MM.1S (cell line): ENCODE measurements at regions not wholly inside any gene's neighbourhood (a gene's known extent, or its start where the extent isn't known, plus 50 kb on each side); places are given as distances from the start of the nearest gene placed in this dataset.
"Not testable (repeated sequence)": the region's sequence is repeated elsewhere in the genome, so short reads cannot be mapped to it uniquely, and the experiment has no call there.

ENCODE experiments used
- DNase-seq: peaks from one replicate; pipeline ENCODE4 v3.0.0-alpha.2; 2015
- H2AFZ ChIP-seq: fragments of 300-600 bp; sonication (generic); 2 replicates; pipeline ENCODE4 v1.6.0; 2016; ENCODE audit warnings: antibody characterized with exemption, low read length
- H3F3A ChIP-seq: fragments of 300-600 bp; sonication (generic); 2 replicates; pipeline ENCODE4 v1.6.1; 2016; ENCODE audit warnings: mild to moderate bottlenecking, antibody characterized with exemption, low read length, moderate library complexity, mixed read lengths; ENCODE audit not compliant: insufficient read depth
- H3K27ac ChIP-seq: fragments of 300-600 bp; sonication (generic); 2 replicates; pipeline ENCODE4 v1.5.1; 2016; ENCODE audit warnings: mild to moderate bottlenecking, low read length
- H3K27me3 ChIP-seq: fragments of 300-600 bp; sonication (generic); replicated peaks from 2 replicates; pipeline ENCODE4 v1.6.0; 2016; ENCODE audit warnings: low read length; ENCODE audit not compliant: insufficient read depth
- H3K36me3 ChIP-seq: fragments of 300-600 bp; sonication (generic); replicated peaks from 2 replicates; pipeline ENCODE4 v1.6.1; 2016; ENCODE audit warnings: mild to moderate bottlenecking, low read length, mixed read lengths; ENCODE audit not compliant: insufficient read depth
- H3K4me1 ChIP-seq: fragments of 300-600 bp; sonication (generic); 2 replicates; pipeline ENCODE4 v1.6.1; 2016; ENCODE audit warnings: low read length, mixed read lengths
- H3K4me2 ChIP-seq: fragments of 300-600 bp; sonication (generic); 2 replicates; pipeline ENCODE4 v1.6.0; 2016; ENCODE audit warnings: low read depth, low read length
- H3K4me3 ChIP-seq: fragments of 300-600 bp; sonication (generic); 2 replicates; pipeline ENCODE4 v1.5.1; 2016; ENCODE audit warnings: low read length, mixed read lengths
- H3K79me2 ChIP-seq: fragments of 300-600 bp; sonication (generic); 2 replicates; pipeline ENCODE4 v1.6.1; 2016; ENCODE audit warnings: mixed run types, low read length, mixed read lengths
- H3K9ac ChIP-seq: fragments of 300-600 bp; sonication (generic); 2 replicates; pipeline ENCODE4 v1.6.1; 2016; ENCODE audit warnings: low read length, mixed read lengths
- H3K9me2 ChIP-seq: fragments of 300-600 bp; sonication (generic); replicated peaks from 2 replicates; pipeline ENCODE4 v1.6.1; 2016; ENCODE audit warnings: mild to moderate bottlenecking, low read length, mixed read lengths; ENCODE audit not compliant: insufficient read depth
- H3K9me3 ChIP-seq: fragments of 300-600 bp; sonication (generic); replicated peaks from 2 replicates; pipeline ENCODE4 v1.6.1; 2016; ENCODE audit warnings: mild to moderate bottlenecking, low read length, mixed read lengths; ENCODE audit not compliant: insufficient read depth
- H4K20me1 ChIP-seq: fragments of 300-600 bp; sonication (generic); 2 replicates; pipeline ENCODE4 v1.6.1; 2016; ENCODE audit warnings: mild to moderate bottlenecking, low read length, moderate library complexity, mixed read lengths; ENCODE audit not compliant: insufficient read depth

DNA sequence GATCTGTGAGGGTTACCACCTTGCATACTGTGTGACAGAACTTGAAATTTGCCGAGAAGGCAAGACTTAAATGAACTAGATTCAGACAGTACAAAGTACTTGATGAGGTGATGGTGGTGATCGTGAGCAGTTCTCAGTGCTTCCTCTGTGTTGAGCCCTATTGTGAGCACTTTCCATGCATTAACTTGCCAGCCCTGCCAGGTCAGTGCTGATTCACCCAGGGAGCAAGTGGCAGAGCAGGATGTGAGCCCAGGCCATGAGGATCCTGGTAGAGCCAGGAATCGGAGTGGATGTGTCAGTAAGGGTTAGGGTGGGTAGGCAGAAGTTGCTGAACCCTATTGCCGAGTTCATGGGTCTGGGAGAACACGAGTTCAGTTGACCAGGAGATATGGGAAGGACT is 4545.7 kb upstream of the TPTE start:
- not testable (repeated sequence) for H3F3A ChIP-seq, H3K4me3 ChIP-seq, H3K79me2 ChIP-seq, H3K4me1 ChIP-seq, H3K4me2 ChIP-seq, H3K9me3 ChIP-seq, DNase-seq, H3K9ac ChIP-seq, H3K9me2 ChIP-seq, H3K36me3 ChIP-seq, H4K20me1 ChIP-seq, H2AFZ ChIP-seq, H3K27ac ChIP-seq, H3K27me3 ChIP-seq

DNA sequence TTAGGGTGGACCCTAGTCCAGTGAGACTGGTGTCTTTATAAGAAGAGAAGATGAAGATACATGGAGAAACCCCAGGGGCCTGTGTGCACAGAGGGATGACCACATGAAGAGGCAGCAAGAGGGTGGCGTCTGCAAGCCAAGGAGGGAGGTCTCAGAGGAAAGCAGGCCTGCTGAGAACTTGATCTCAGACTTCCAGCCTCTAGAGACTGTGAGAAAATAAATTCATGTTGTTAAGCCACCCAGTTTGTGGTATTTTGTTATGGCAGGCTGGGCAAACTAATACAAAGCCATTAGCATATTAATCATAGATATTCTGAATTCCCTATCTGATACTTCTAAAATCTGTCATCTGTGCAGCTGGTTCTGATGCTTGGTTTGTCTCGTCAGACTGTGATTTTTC is 4523.8 kb upstream of the TPTE start:
- H3K36me3 ChIP-seq, H3K27me3 ChIP-seq, H3K4me3 ChIP-seq, H3K9ac ChIP-seq, H4K20me1 ChIP-seq, H3K79me2 ChIP-seq, H2AFZ ChIP-seq, DNase-seq, H3K9me2 ChIP-seq, H3K27ac ChIP-seq, H3K4me2 ChIP-seq, H3K9me3 ChIP-seq, H3F3A ChIP-seq, H3K4me1 ChIP-seq: not testable (repeated sequence)

DNA sequence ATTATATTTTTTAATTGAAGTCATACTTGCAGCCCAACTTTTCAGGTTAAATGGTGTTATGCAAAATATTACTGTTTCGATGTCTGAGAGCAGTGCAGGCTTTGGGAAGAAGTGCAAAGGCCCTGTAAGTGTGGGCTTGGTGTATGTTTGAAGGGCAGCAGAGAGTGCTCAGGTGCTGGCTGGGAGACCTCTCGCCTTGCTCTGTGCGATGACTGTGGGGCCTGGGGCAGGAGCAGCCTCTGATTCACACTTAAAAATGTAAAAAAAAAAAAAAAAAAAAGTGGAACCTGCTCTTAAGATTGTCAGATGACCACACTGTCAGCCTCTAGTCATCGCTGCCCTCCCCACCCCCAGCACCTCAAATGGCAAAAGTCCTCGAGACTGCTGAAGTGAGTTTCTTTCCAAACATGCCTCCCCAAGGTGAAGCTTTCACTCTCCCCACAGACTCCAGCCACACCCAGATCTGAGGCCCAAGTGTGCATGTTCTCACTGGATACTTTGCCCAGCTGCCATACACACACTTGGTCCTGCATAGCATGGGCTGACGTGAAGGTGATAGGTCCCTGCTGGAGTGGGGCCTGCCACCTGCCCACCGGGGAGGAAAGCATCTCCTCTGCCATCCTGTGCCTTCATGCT is 4505.8 kb upstream of the TPTE start:
- not testable (repeated sequence) for H3K4me2 ChIP-seq, H2AFZ ChIP-seq, H3K4me3 ChIP-seq, H3K36me3 ChIP-seq, H3K79me2 ChIP-seq, H4K20me1 ChIP-seq, H3K9me3 ChIP-seq, DNase-seq, H3K27me3 ChIP-seq, H3F3A ChIP-seq, H3K4me1 ChIP-seq, H3K9ac ChIP-seq, H3K27ac ChIP-seq, H3K9me2 ChIP-seq

DNA sequence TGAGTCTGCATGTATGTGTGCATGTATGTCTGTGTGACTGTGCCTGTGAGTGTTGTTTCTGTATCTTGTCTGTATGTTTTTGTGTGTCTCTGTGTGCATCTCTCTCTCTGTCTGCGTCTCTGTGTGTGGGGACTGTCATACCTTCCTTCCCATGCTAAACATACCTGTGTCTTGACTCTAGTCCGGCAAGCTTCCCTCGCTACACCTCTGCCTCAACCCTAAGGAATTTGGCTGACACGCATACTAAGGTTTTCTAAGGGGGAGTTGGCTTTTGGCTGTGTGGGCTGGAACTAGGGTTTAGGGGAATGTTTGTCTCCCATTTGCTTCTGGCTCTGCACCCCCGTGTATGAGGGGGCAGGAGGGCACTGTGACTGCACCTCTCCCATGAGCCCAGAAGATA is 4500.9 kb upstream of the TPTE start:
- not testable (repeated sequence) for H3K4me1 ChIP-seq, H3K27ac ChIP-seq, H3K36me3 ChIP-seq, H3K4me3 ChIP-seq, H3K9ac ChIP-seq, H2AFZ ChIP-seq, H3K79me2 ChIP-seq, DNase-seq, H3K4me2 ChIP-seq, H3K9me3 ChIP-seq, H4K20me1 ChIP-seq, H3K27me3 ChIP-seq, H3K9me2 ChIP-seq, H3F3A ChIP-seq

DNA sequence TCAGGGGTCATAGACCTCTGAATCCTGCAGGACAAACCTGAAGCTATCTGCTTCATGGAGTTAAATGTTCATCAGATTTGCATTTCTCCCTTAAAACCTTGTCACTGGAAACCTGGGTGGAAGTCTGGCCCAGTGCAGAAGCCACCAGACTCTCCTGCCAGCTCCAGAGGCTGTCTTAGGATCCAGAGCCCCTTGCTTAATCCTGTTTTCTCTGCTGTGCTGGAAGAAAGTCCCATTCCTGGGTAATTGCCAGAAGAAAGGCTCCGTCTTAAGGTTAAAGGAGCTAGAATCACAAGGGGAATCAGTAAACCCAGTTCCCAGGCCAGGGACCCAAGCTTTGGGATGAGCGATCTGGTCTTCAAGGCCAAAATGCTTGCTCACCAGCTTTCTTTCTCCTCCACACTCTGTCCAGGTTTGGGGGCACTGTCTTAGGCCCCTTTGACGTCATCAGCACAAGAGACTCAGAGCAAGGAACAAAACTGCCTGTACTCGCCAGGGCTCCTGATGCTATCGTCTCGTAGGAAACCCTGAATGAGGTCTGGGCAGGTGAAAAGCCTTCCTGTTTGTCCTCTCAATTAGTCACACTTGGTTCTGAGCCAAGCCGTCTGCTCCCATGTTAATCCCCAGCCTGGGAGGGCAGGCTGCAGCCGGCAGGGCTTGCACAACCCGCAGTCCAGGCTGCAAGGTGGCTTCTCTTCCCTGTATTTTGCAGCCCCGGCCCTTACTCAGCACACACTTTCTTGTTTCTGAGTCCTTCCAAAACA is 4500.2 kb upstream of the TPTE start:
- not testable (repeated sequence) for H3K4me2 ChIP-seq, H3K4me1 ChIP-seq, DNase-seq, H3K27ac ChIP-seq, H2AFZ ChIP-seq, H3K27me3 ChIP-seq, H3K79me2 ChIP-seq, H4K20me1 ChIP-seq, H3K4me3 ChIP-seq, H3K9me3 ChIP-seq, H3K9ac ChIP-seq, H3F3A ChIP-seq, H3K9me2 ChIP-seq, H3K36me3 ChIP-seq

DNA sequence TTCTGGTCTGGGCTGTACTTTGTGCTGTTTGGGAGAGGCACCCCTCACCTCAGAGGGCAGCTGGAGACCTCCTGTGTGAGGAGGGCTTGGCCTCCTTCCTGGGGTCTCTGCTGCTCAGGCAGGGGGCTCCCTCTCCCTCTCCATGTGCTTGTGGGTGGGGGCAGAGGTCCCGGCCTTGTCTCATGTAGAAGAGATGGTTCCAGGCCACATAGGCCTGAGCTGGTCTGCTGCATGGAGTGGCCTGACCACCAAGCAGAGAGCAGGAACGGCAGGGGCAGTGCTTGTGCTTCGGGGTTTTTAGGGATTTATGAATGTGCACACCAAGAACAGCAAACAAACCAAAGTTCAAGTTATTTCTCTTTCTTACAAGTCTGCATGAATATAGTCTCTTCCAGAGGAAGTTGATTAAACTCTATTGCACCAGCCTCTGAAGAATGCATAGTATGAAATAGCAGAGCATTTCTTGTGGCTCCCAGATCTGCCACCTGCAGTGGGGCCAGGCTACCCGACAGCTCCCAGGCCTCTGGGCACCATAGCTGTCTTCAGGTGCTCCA is 4499.6 kb upstream of the TPTE start:
- not testable (repeated sequence) for H3K27me3 ChIP-seq, H3K79me2 ChIP-seq, H3K4me3 ChIP-seq, H3F3A ChIP-seq, DNase-seq, H3K36me3 ChIP-seq, H3K9me2 ChIP-seq, H3K9me3 ChIP-seq, H3K27ac ChIP-seq, H2AFZ ChIP-seq, H3K4me2 ChIP-seq, H3K4me1 ChIP-seq, H4K20me1 ChIP-seq, H3K9ac ChIP-seq

DNA sequence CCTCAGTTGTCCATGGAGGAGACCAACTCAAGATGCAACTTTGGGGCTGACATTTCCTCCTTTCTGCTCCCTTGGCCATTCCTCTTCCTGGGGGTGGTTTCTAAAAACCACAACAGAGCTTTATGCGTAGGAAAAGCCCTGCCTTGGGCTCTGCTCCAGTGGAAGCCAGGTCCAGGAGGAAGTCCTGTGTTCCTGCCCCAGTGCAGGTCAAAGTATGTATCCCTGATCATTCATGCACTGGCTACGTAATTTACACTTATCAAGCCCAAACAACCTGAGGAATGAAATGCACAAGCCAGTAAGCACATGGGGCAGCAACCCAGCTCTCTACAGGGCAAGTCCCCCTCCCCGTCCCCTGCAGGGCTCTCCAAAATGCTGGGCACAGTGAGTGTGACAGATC is 4498.1 kb upstream of the TPTE start:
- not testable (repeated sequence) for H3K9me2 ChIP-seq, H3K9me3 ChIP-seq, H3K4me1 ChIP-seq, H3K79me2 ChIP-seq, H4K20me1 ChIP-seq, H3K4me3 ChIP-seq, H3K27ac ChIP-seq, DNase-seq, H3K9ac ChIP-seq, H3K4me2 ChIP-seq, H3K36me3 ChIP-seq, H2AFZ ChIP-seq, H3F3A ChIP-seq, H3K27me3 ChIP-seq

DNA sequence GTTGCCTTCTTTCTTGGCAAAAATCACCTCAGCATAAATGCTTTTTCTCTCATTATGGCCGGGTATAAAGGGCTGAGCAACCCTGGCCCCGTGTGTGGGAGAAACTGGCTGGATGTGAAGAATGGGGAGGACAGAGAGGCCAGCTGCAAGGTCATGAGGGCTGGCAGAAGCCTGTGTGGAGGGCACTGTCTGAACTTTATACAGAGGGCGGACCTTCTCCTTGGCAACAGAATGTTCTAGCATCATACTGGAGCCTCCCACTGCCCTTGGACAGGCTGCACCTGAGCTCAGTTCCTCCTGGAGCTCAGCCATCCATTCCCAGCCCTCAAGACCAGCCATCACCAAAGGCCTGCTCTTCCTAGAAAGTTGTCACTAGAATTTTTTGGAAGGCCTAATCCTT is 4496.2 kb upstream of the TPTE start:
- H3K4me2 ChIP-seq, H2AFZ ChIP-seq, H3K4me3 ChIP-seq, H3K27me3 ChIP-seq, H3K4me1 ChIP-seq, H3F3A ChIP-seq, H4K20me1 ChIP-seq, H3K79me2 ChIP-seq, H3K9ac ChIP-seq, H3K36me3 ChIP-seq, H3K9me3 ChIP-seq, H3K27ac ChIP-seq, DNase-seq, H3K9me2 ChIP-seq: not testable (repeated sequence)
